ENCODE measurements at regions not wholly inside any gene's neighbourhood (a gene's known extent, or its start where the extent isn't known, plus 50 kb on each side); places are given as distances from the start of the nearest gene placed in this dataset.
"Not testable (repeated sequence)": the region's sequence is repeated elsewhere in the genome, so short reads cannot be mapped to it uniquely, and the experiment has no call there.

- Histone ChIP-seq H3K27ac (ENCODE audit: low read length) (no peak overlapping the region), H3K79me2 (ENCODE audit: low read length) (no peaks in the 10 kb centered on the region), H3K9me3 (ENCODE audit: insufficient read depth, low read length) (no peaks in the 10 kb centered on the region), H4K20me1 (ENCODE audit: insufficient read depth, low read length) (no peaks in the 10 kb centered on the region), H3K36me3 (replicated peaks; ENCODE audit: low read depth, low read length) (no peaks in the 10 kb centered on the region), H3K4me2 (ENCODE audit: low read length) (no peak overlapping the region), H3K4me1 (ENCODE audit: low read length) (no peaks in the 10 kb centered on the region), H3K27me3 (ENCODE audit: low read depth, low read length) (no peaks in the 10 kb centered on the region), H3K9ac (ENCODE audit: low read length) (no peak overlapping the region), H2AFZ (ENCODE audit: low read depth, low read length) (no peak overlapping the region), H3K4me3 (ENCODE audit: low read length) (no peak overlapping the region)
- TF ChIP-seq CTCF (IDR thresholded peaks at IDR 0.05; ENCODE audit: low read depth, low read length) (no peak), EZH2phosphoT487 (IDR thresholded peaks at IDR 0.05; ENCODE audit: low read depth) (no peak)
These were observed 354.1 kb upstream of the ARID1B start for GRCh38 chr6:156423075-156423474.

GRCh38 chr6:156421933-156422332, 355.2 kb upstream of the ARID1B start:
- TF ChIP-seq CTCF (IDR thresholded peaks at IDR 0.05; ENCODE audit: low read depth, low read length) (no peak), EZH2phosphoT487 (IDR thresholded peaks at IDR 0.05; ENCODE audit: low read depth) (no peak)
- Histone ChIP-seq H3K27me3 (ENCODE audit: low read depth, low read length) (no peaks in the 10 kb centered on the region), H3K4me3 (ENCODE audit: low read length) (no peak overlapping the region), H3K4me2 (ENCODE audit: low read length) (no peak overlapping the region), H3K27ac (ENCODE audit: low read length) (no peak overlapping the region), H3K9me3 (ENCODE audit: insufficient read depth, low read length) (no peaks in the 10 kb centered on the region), H2AFZ (ENCODE audit: low read depth, low read length) (no peak overlapping the region), H3K79me2 (ENCODE audit: low read length) (no peaks in the 10 kb centered on the region), H3K36me3 (replicated peaks; ENCODE audit: low read depth, low read length) (no peaks in the 10 kb centered on the region), H4K20me1 (ENCODE audit: insufficient read depth, low read length) (no peaks in the 10 kb centered on the region), H3K4me1 (ENCODE audit: low read length) (no peaks in the 10 kb centered on the region), H3K9ac (ENCODE audit: low read length) (no peak overlapping the region)

GRCh38 chr6:156421301-156421700, 355.9 kb upstream of the ARID1B start:
- H3K36me3 ChIP-seq (replicated peaks; ENCODE audit: low read depth, low read length); H4K20me1 ChIP-seq (ENCODE audit: insufficient read depth, low read length); H2AFZ ChIP-seq (ENCODE audit: low read depth, low read length); H3K27me3 ChIP-seq (ENCODE audit: low read depth, low read length); H3K4me2 ChIP-seq (ENCODE audit: low read length); H3K79me2 ChIP-seq (ENCODE audit: low read length); H3K9ac ChIP-seq (ENCODE audit: low read length); H3K9me3 ChIP-seq (ENCODE audit: insufficient read depth, low read length); H3K4me3 ChIP-seq (ENCODE audit: low read length); H3K4me1 ChIP-seq (ENCODE audit: low read length); H3K27ac ChIP-seq (ENCODE audit: low read length): not testable (repeated sequence)

GRCh38 chr6:156420172-156420993, 356.8 kb upstream of the ARID1B start:
- Histone ChIP-seq H3K36me3 (replicated peaks; ENCODE audit: low read depth, low read length) (no peaks in the 10 kb centered on the region), H3K79me2 (ENCODE audit: low read length) (no peaks in the 10 kb centered on the region), H3K4me1 (ENCODE audit: low read length) (no peaks in the 10 kb centered on the region), H3K9ac (ENCODE audit: low read length) (no peak overlapping the region), H3K9me3 (ENCODE audit: insufficient read depth, low read length) (no peaks in the 10 kb centered on the region), H3K4me2 (ENCODE audit: low read length) (no peak overlapping the region), H4K20me1 (ENCODE audit: insufficient read depth, low read length) (no peaks in the 10 kb centered on the region), H2AFZ (ENCODE audit: low read depth, low read length) (no peak overlapping the region), H3K27ac (ENCODE audit: low read length) (no peak overlapping the region), H3K4me3 (ENCODE audit: low read length) (no peak overlapping the region), H3K27me3 (ENCODE audit: low read depth, low read length) (no peaks in the 10 kb centered on the region)
- TF ChIP-seq CTCF (IDR thresholded peaks at IDR 0.05; ENCODE audit: low read depth, low read length) (no peak), EZH2phosphoT487 (IDR thresholded peaks at IDR 0.05; ENCODE audit: low read depth) (no peak)
